ENCODE measurements at regions not wholly inside any gene's neighbourhood (a gene's known extent, or its start where the extent isn't known, plus 50 kb on each side); places are given as distances from the start of the nearest gene placed in this dataset.

GRCh38 chr14:26841326-26841725, 243.5 kb upstream of the NOVA1 start:
- H3K14ac ChIP-seq (replicated peaks; ENCODE audit: low read depth, low read length): no peak overlapping the region
- H3K23ac ChIP-seq (ENCODE audit: low read depth, low read length): no peak overlapping the region
- H2BK5ac ChIP-seq (ENCODE audit: low read depth, low read length, poor library complexity, severe bottlenecking): no peak overlapping the region
- no peak overlapping the region for H3K56ac ChIP-seq (ENCODE audit: extremely low read depth, insufficient read depth, low read length)
- WGBS, 2 experiments (ENCODE audit: extremely low coverage in 2 of 2, insufficient read length in 1 of 2): no CpG with 5 or more reads among the region's 4 CpGs
- H4K8ac ChIP-seq (ENCODE audit: low read depth in 2 of 2, low read length in 2 of 2): no peak overlapping the region
- H3K9ac ChIP-seq (ENCODE audit: low read depth, low read length): no peak overlapping the region
- intact Hi-C loops (cut with micrococcal nuclease): no loop called here
- no peaks in the 10 kb centered on the region for H3K79me1 ChIP-seq (ENCODE audit: low read depth in 1 of 2, low read length in 2 of 2)
- in situ Hi-C loops (cut with MboI; ENCODE audit: low sequenced_read_pairs): no loop called here
- H2BK20ac ChIP-seq (ENCODE audit: low read depth, low read length): no peak overlapping the region
- no peaks in the 10 kb centered on the region for H4K20me1 ChIP-seq (ENCODE audit: insufficient read depth, low read length)
- H3K36me3 ChIP-seq (ENCODE audit: control insufficient read depth, insufficient read depth, low read length): no peaks in the 10 kb centered on the region
- no peak overlapping the region for H3K4me2 ChIP-seq (ENCODE audit: low read depth, low read length)
- ATAC-seq (ENCODE audit: low read depth) (no peak), DNase-seq (no peak)
- H3K4me1 ChIP-seq (ENCODE audit: control insufficient read depth, insufficient read depth, low read length): no peaks in the 10 kb centered on the region; the same call in 1 of the 2 replicates
- H3K18ac ChIP-seq (ENCODE audit: low read depth, low read length): no peak overlapping the region
- H3K4me3 ChIP-seq (ENCODE audit: insufficient read depth, low read depth, low read length): no peak overlapping the region
- H3K9me3 ChIP-seq (ENCODE audit: control insufficient read depth, insufficient read depth, low read length): peaks cover 4% of the 10 kb centered on the region; the same call in 1 of the 2 replicates
- no peak overlapping the region for H4K91ac ChIP-seq (ENCODE audit: insufficient read depth, low read depth, low read length)
- TF ChIP-seq FOS (IDR thresholded peaks at IDR 0.05; ENCODE audit: low read depth, low read length) (no peak), POLR2A (IDR thresholded peaks at IDR 0.05; ENCODE audit: low read depth, low read length) (no peak), BHLHE40 (IDR thresholded peaks at IDR 0.05; ENCODE audit: low read depth, low read length) (no peak), MXI1 (IDR thresholded peaks at IDR 0.05; ENCODE audit: borderline replicate concordance, low read depth, low read length) (no peak), NFE2L2 (IDR thresholded peaks at IDR 0.05; ENCODE audit: low read depth, low read length) (no peak), CTCF (conservative IDR thresholded peaks at IDR 0.05; ENCODE audit: low read depth, low read length) (no peak), MAFK (IDR thresholded peaks at IDR 0.05; ENCODE audit: low read depth, low read length) (no peak), CHD1 (IDR thresholded peaks at IDR 0.05; ENCODE audit: low read depth, low read length) (no peak), RCOR1 (IDR thresholded peaks at IDR 0.05; ENCODE audit: insufficient replicate concordance, low read length) (no peak), CEBPB (IDR thresholded peaks at IDR 0.05; ENCODE audit: low read depth, low read length) (no peak), USF2 (IDR thresholded peaks at IDR 0.05; ENCODE audit: low read depth, low read length) (no peak), ELK1 (IDR thresholded peaks at IDR 0.05; ENCODE audit: borderline replicate concordance, low read depth, low read length) (no peak), SMC3 (IDR thresholded peaks at IDR 0.05; ENCODE audit: low read depth, low read length) (no peak), RAD21 (IDR thresholded peaks at IDR 0.05; ENCODE audit: low read length) (no peak), MAZ (IDR thresholded peaks at IDR 0.05; ENCODE audit: borderline replicate concordance, low read depth, low read length) (no peak), RFX5 (IDR thresholded peaks at IDR 0.05; ENCODE audit: low read depth, low read length) (no peak)
- H2AFZ ChIP-seq (replicated peaks; ENCODE audit: low read length, poor library complexity): no peak overlapping the region
- dilution Hi-C loops (cut with HindIII; ENCODE audit: low sequenced_read_pairs, unreplicated experiment): no loop called here
- ChIA-PET POLR2A (ENCODE audit: unreplicated experiment) (no interaction called here), CTCF (no interaction called here)
- H3K27me3 ChIP-seq (ENCODE audit: control insufficient read depth, insufficient read depth, low read length): no peaks in the 10 kb centered on the region
- no peak overlapping the region for H3K4ac ChIP-seq (ENCODE audit: low read depth, low read length)
- no peak overlapping the region for H4K5ac ChIP-seq (ENCODE audit: low read depth, low read length)
- no peak overlapping the region for H3K27ac ChIP-seq (ENCODE audit: insufficient read depth, low read length)
- H2AK9ac ChIP-seq (replicated peaks; ENCODE audit: low read depth, low read length, poor library complexity): no peak overlapping the region
- H3K9me1 ChIP-seq (ENCODE audit: insufficient read depth, low read length): no peaks in the 10 kb centered on the region
- no TSS peak for BruUV-seq (replicated peaks)
- H2BK15ac ChIP-seq (ENCODE audit: low read depth, low read length): no peak overlapping the region
- no peak overlapping the region for H2BK120ac ChIP-seq (ENCODE audit: low read depth, low read length)
- H2AK5ac ChIP-seq (ENCODE audit: low read depth, low read length): no peak overlapping the region

All from IMR-90 (cell line).